ENCODE measurements at regions not wholly inside any gene's neighbourhood (a gene's known extent, or its start where the extent isn't known, plus 50 kb on each side); places are given as distances from the start of the nearest gene placed in this dataset.

DNA sequence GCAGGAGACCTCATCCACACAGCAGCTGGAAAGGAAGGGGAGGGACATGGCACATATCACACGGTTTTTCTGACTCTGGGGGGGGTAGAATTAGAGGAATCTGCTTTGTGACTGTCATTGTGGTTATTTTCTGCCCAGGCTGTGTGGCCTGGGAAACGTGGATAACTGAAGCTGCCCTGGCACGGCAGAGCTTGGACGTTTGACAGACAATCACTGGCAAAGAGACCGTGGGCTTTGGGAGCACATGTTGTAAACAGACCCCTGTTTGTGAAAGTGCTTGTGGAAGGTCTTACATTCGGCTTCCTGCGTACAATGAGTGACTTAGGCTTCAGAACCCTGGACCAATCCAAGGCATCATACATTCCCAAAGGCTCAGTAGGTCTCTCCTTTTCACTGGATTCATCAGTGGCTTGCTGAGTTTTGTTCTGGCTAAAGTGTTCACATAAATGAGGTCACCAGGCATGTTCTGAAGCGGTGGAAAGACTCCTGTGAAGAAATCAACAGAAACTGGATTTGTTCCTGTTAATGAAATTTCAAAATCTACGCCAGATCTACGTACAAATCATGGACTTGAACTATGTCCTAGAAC lies 188.2 kb downstream of the TEX36 start:
- TF ChIP-seq, protein P1, sequence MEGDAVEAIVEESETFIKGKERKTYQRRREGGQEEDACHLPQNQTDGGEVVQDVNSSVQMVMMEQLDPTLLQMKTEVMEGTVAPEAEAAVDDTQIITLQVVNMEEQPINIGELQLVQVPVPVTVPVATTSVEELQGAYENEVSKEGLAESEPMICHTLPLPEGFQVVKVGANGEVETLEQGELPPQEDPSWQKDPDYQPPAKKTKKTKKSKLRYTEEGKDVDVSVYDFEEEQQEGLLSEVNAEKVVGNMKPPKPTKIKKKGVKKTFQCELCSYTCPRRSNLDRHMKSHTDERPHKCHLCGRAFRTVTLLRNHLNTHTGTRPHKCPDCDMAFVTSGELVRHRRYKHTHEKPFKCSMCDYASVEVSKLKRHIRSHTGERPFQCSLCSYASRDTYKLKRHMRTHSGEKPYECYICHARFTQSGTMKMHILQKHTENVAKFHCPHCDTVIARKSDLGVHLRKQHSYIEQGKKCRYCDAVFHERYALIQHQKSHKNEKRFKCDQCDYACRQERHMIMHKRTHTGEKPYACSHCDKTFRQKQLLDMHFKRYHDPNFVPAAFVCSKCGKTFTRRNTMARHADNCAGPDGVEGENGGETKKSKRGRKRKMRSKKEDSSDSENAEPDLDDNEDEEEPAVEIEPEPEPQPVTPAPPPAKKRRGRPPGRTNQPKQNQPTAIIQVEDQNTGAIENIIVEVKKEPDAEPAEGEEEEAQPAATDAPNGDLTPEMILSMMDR (IDR thresholded peaks at IDR 0.05; ENCODE audit: low read depth, low read length, missing control alignments): no peak
- no peak overlapping the region for H3K4me3 ChIP-seq (ENCODE audit: low read depth, low read length)
- no peak for DNase-seq
- no peaks in the 10 kb centered on the region for H3K36me3 ChIP-seq (replicated peaks)
- no peaks in the 10 kb centered on the region for H3K27me3 ChIP-seq (replicated peaks)
- in situ Hi-C loops (cut with HindIII; ENCODE audit: low pct_ligation_motif_present, low sequenced_read_pairs): no loop called here
- no peak overlapping the region for H3K27ac ChIP-seq

DNA sequence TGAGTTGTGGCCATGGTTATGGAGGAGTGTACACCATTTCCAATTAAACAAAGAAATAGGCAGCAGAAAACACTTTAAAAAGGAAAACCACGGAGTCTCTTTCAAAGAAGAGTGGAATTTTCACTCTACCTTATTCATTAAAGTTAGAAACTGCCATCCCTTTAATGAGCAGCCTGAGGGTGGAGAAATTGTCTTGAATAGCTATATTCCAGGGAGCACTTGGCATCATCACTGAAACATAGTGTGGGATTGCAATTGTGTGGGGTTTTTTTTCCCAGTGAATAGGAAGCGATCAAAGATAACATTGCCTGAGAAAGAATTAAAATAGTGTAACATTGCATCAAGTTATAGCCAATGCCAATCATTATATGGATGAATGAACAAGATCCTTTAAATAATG lies 191.6 kb downstream of the TEX36 start:
- H3K4me3 ChIP-seq (ENCODE audit: low read depth, low read length): no peak overlapping the region
- in situ Hi-C loops (cut with HindIII; ENCODE audit: low pct_ligation_motif_present, low sequenced_read_pairs): no loop called here

DNA sequence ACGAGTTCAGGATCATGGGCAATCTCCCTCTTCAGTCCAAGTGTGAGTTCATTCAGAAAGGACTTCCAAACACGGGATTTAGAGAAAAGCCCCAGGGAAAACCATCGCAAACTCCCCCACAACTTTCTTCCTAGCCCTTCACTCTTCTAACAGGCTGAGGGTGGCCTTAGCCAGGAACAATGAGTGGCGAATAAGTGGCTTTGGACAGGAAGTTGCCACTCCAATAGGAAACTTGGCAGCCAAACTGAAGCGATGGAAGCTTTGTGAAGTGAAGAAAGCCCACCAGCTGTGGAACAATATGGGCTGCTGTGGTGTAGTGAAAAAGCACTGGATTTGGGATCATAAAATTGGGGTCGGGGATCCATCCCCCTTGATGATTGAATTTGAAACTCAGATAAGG lies 193.2 kb downstream of the TEX36 start:
- Histone ChIP-seq H3K36me3 (replicated peaks) (no peaks in the 10 kb centered on the region), H3K27ac (no peak overlapping the region), H3K4me3 (ENCODE audit: low read depth, low read length) (no peak overlapping the region), H3K27me3 (replicated peaks) (no peaks in the 10 kb centered on the region)
- in situ Hi-C loops (cut with HindIII; ENCODE audit: low pct_ligation_motif_present, low sequenced_read_pairs): no loop called here
- TF ChIP-seq, protein P1 (IDR thresholded peaks at IDR 0.05; ENCODE audit: low read depth, low read length, missing control alignments): no peak
- DNase-seq: no peak

More for the DNA sequence above, 191.6 kb downstream of the TEX36 start:
- Histone ChIP-seq H3K27ac (no peak overlapping the region), H3K27me3 (replicated peaks) (no peaks in the 10 kb centered on the region), H3K36me3 (replicated peaks) (no peaks in the 10 kb centered on the region)
- TF ChIP-seq, protein P1 (IDR thresholded peaks at IDR 0.05; ENCODE audit: low read depth, low read length, missing control alignments): no peak
- DNase-seq: no peak

DNA sequence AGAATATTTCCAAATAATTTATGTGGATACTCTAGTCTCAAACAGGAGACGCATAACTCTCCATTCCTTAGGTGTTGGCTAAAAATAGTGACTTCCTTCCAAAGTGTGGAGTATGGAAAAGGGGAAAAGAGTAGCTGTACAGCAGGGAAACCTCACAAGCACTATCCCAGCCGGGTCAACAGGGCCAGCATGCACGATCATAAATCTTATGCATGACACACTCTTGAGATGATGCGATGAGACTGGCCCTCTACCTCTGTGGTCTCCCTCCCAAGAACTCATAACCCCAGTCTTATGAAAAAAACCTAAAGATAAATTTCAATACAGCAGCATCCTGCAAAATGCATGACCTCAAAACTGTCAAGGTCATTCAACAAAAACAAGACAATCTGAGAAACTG lies 197.3 kb downstream of the TEX36 start:
- in situ Hi-C loops (cut with HindIII; ENCODE audit: low pct_ligation_motif_present, low sequenced_read_pairs): no loop called here

DNA sequence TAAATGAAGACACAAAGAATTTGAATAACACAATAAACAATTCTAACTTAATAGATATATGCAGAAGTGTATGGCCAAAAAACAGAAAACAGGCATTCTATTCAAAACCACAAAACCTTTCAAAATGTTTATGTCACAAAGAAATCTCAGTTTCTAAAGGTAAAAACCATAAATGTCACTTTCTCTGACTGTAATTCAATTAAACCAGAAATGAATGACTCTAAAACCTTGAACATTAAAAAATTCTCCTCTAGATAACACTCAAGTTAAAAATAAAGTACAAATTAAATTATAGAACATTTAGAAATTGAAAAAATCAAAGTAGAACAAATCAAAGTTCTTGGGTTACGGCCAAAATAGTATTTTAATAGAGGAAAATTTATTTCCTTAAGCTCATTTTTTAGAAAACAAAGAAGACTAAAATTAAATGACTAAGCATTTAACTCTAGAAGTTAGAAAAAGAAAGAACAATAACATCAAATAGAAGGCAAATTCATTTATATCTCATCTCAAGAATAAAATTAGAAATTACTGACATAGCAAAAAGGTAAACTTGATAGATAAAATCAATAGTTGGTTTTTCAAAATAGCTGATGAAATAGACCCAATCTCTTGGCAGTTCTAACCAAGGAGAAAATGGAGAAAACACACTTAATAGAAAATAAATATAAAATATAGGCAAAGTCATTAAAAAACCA lies 198.8 kb downstream of the TEX36 start:
- H3K36me3 ChIP-seq (replicated peaks): no peaks in the 10 kb centered on the region
- H3K27ac ChIP-seq: no peak overlapping the region
- DNase-seq: no peak
- TF ChIP-seq, protein P1 (IDR thresholded peaks at IDR 0.05; ENCODE audit: low read depth, low read length, missing control alignments): no peak
- in situ Hi-C loops (cut with HindIII; ENCODE audit: low pct_ligation_motif_present, low sequenced_read_pairs): no loop called here
- H3K27me3 ChIP-seq (replicated peaks): no peaks in the 10 kb centered on the region
- no peak overlapping the region for H3K4me3 ChIP-seq (ENCODE audit: low read depth, low read length)

More for the DNA sequence above, 197.3 kb downstream of the TEX36 start:
- Histone ChIP-seq H3K4me3 (ENCODE audit: low read depth, low read length) (no peak overlapping the region), H3K27me3 (replicated peaks) (no peaks in the 10 kb centered on the region), H3K27ac (no peak overlapping the region), H3K36me3 (replicated peaks) (no peaks in the 10 kb centered on the region)
- TF ChIP-seq, protein P1 (IDR thresholded peaks at IDR 0.05; ENCODE audit: low read depth, low read length, missing control alignments): no peak
- DNase-seq: no peak
